Suprapubic skin (tissue), 4 donors: ENCODE measurements at regions not wholly inside any gene's neighbourhood (a gene's known extent, or its start where the extent isn't known, plus 50 kb on each side); places are given as distances from the start of the nearest gene placed in this dataset.

Experiments used
- DNase-seq, 2 donors: peaks; one replicate each; pipeline ENCODE4 v3.0.0-alpha.2; 2019; ENCODE audit warnings: low spot score in 2 of 2
- H3K27ac ChIP-seq: fragments of 200-600 bp; sonication (generic); one replicate; pipeline ENCODE4 v1.5.1; 2019
- H3K27me3 ChIP-seq: fragments of 200-600 bp; sonication (generic); one replicate; pipeline ENCODE4 v1.5.1; 2019
- H3K36me3 ChIP-seq: fragments of 200-600 bp; sonication (generic); one replicate; pipeline ENCODE4 v1.5.1; 2019
- H3K4me1 ChIP-seq: fragments of 200-600 bp; sonication (generic); one replicate; pipeline ENCODE4 v1.5.1; 2019
- H3K4me3 ChIP-seq: fragments of 200-600 bp; sonication (generic); one replicate; pipeline ENCODE4 v1.5.1; 2019; ENCODE audit warnings: mild to moderate bottlenecking
- H3K9me3 ChIP-seq: fragments of 200-600 bp; sonication (generic); one replicate; pipeline ENCODE4 v1.5.1; 2019
- EP300 ChIP-seq: sonication (generic); formaldehyde crosslinking; IDR thresholded peaks from one replicate; pipeline ENCODE4 v1.6.1; 2017; ENCODE audit warnings: antibody characterized with exemption
- POLR2A ChIP-seq, 2 donors: fragments of 450-650 bp; IDR thresholded peaks; one replicate each; pipeline ENCODE4 v1.6.1; 2017; ENCODE audit warnings: antibody characterized with exemption in 2 of 2, mild to moderate bottlenecking in 2 of 2, moderate library complexity in 2 of 2
- POLR2AphosphoS5 ChIP-seq, 3 donors: sonication (generic); formaldehyde crosslinking; IDR thresholded peaks; one replicate each; pipeline ENCODE4 v1.6.1; 2017; ENCODE audit warnings: antibody characterized with exemption in 3 of 3
- WGBS: methylation state at CpG from one replicate; pipeline ENCODE4 v1.1.5; 2018; 5-methylcytosine and 5-hydroxymethylcytosine counted together
- TF ChIP-seq, protein P1 (sequence below), 2 donors: fragments of 200-600 bp in 1 of 2; fragments of 450-650 bp in 1 of 2; sonication (generic) in 1 of 2; IDR thresholded peaks; one replicate each; pipeline ENCODE4 v1.5.1; 2016 to 2019; ENCODE audit warnings: antibody characterized with exemption in 2 of 2, mild to moderate bottlenecking in 1 of 2, moderate library complexity in 1 of 2

DNA sequence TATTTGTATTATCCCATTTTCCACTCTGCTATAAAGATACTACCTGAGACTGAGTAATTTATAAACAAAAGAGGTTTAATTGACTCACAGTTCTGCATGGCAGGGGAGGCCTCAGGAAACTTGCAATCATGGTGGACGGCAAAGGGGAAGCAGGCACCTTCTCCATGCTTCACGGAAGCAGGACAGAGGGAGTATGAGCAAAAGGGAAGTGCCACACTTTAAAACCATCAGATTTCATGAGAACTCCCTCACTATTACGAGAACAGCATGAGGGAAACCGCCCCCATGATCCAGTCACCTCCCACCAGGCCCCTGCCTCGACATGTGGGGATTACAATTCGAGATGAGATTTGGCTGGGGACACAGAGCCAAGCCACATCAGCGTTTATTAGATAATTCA lies 172.8 kb downstream of the NR2F2 start:
- no peak overlapping the region for H3K4me3 ChIP-seq
- no peak for DNase-seq
- WGBS, result 63% methylated on average over 7 of the region's 7 CpGs
- no peaks in the 10 kb centered on the region for H3K9me3 ChIP-seq
- no peaks in the 10 kb centered on the region for H3K4me1 ChIP-seq
- H3K36me3 ChIP-seq, result no peaks in the 10 kb centered on the region
- H3K27me3 ChIP-seq, result no peaks in the 10 kb centered on the region
- no peak overlapping the region for H3K27ac ChIP-seq
- TF ChIP-seq POLR2A (IDR thresholded peaks at IDR 0.05) (no peak), POLR2AphosphoS5 (IDR thresholded peaks at IDR 0.05) (no peak), EP300 (no peak)
- TF ChIP-seq, protein P1, sequence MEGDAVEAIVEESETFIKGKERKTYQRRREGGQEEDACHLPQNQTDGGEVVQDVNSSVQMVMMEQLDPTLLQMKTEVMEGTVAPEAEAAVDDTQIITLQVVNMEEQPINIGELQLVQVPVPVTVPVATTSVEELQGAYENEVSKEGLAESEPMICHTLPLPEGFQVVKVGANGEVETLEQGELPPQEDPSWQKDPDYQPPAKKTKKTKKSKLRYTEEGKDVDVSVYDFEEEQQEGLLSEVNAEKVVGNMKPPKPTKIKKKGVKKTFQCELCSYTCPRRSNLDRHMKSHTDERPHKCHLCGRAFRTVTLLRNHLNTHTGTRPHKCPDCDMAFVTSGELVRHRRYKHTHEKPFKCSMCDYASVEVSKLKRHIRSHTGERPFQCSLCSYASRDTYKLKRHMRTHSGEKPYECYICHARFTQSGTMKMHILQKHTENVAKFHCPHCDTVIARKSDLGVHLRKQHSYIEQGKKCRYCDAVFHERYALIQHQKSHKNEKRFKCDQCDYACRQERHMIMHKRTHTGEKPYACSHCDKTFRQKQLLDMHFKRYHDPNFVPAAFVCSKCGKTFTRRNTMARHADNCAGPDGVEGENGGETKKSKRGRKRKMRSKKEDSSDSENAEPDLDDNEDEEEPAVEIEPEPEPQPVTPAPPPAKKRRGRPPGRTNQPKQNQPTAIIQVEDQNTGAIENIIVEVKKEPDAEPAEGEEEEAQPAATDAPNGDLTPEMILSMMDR (IDR thresholded peaks at IDR 0.05), result no peak

DNA sequence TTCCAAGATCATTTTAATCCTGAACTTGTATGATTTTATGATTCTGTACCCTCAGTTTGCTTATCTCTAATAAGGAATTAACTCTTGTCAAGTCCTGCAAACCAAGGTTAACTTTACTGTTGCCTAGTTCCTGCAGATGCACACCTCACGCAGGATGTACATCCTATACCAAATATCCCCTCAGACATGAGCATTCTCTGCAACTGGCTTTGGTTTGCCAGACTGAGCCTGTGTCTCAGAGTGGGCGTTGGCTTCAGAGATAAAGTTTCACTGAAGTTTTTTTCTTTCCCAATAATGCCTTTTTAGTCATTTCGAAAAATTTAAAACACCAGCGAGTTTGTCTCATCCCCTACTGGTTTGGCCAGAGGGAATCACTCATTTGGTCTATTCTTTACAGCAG lies 173.9 kb downstream of the NR2F2 start:
- TF ChIP-seq EP300 (no peak), POLR2A (IDR thresholded peaks at IDR 0.05) (no peak), POLR2AphosphoS5 (IDR thresholded peaks at IDR 0.05) (no peak)
- TF ChIP-seq, protein P1 (IDR thresholded peaks at IDR 0.05), result no peak
- 59% methylated on average over 4 of the region's 4 CpGs for WGBS

DNA sequence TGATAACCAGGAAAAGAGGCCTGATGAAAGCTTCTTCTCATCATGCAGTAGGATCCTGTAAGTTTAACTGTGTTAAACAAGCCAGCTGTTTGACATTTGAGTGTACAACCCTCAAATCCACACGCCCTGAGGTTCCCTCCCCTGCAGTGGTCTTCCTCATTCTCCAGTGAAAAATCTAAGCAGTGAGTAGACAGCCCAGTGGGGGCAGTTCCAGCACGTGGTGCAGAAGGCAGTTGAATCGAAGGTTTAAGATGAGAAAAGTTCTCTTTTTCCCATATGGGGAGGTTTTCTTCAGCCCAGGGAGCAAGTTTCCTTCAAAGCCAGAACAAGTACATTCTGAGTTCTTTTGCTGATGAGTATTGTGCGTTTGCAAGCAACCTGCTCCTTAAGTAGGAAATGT lies 174.5 kb downstream of the NR2F2 start:
- TF ChIP-seq, protein P1 (IDR thresholded peaks at IDR 0.05), result no peak
- TF ChIP-seq POLR2AphosphoS5 (IDR thresholded peaks at IDR 0.05) (no peak), EP300 (no peak), POLR2A (IDR thresholded peaks at IDR 0.05) (no peak)
- no peaks in the 10 kb centered on the region for H3K27me3 ChIP-seq
- H3K4me1 ChIP-seq, result no peaks in the 10 kb centered on the region
- no peak for DNase-seq
- H3K4me3 ChIP-seq, result no peak overlapping the region
- H3K9me3 ChIP-seq, result no peaks in the 10 kb centered on the region
- H3K36me3 ChIP-seq, result no peaks in the 10 kb centered on the region
- no peak overlapping the region for H3K27ac ChIP-seq
- 74% methylated on average over 4 of the region's 4 CpGs for WGBS

More for the DNA sequence above, 173.9 kb downstream of the NR2F2 start:
- no peak overlapping the region for H3K4me3 ChIP-seq
- H3K36me3 ChIP-seq, result no peaks in the 10 kb centered on the region
- H3K9me3 ChIP-seq, result no peaks in the 10 kb centered on the region
- DNase-seq, result no peak
- no peaks in the 10 kb centered on the region for H3K4me1 ChIP-seq
- H3K27me3 ChIP-seq, result no peaks in the 10 kb centered on the region
- H3K27ac ChIP-seq, result no peak overlapping the region

DNA sequence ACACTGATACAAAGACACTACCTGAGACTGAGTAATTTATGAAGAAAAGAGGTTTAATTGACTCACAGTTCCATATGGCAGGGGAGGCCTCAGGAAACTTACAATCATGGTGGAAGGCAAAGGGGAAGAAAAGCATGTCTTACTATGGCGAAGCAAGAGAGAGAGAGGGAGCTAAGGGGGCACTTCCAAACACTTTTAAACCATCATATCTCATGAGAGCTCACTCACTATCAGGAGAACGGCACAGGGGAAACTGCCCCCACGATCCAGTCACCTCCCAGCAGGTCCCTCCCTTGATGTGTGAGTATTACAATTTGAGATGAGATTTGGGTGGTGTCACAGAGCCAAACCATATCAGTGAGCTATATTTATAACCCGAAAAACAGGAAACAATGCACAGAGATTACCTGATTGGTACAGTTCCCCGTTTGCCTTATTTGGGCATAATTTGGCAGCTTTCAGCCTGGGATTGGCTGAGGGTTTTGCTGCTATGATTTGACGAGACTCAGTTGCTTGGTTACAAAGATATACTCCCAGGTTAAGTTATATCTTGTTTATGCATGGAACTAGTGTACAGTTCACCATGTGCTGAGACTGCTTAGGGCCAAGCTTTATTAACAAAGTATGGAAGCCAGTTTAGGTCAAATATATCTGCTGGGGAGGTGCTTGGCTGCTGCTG lies 184.2 kb downstream of the NR2F2 start:
- Histone ChIP-seq H3K36me3 (no peaks in the 10 kb centered on the region), H3K27me3 (no peaks in the 10 kb centered on the region), H3K4me3 (no peak overlapping the region), H3K4me1 (no peaks in the 10 kb centered on the region), H3K27ac (no peak overlapping the region), H3K9me3 (no peaks in the 10 kb centered on the region)
- WGBS, result 60% methylated on average over 6 of the region's 6 CpGs
- no peak for DNase-seq
- TF ChIP-seq, protein P1 (IDR thresholded peaks at IDR 0.05), result no peak
- no peak for TF ChIP-seq POLR2AphosphoS5 (IDR thresholded peaks at IDR 0.05)
- TF ChIP-seq EP300, result no peak
- no peak for TF ChIP-seq POLR2A (IDR thresholded peaks at IDR 0.05)

DNA sequence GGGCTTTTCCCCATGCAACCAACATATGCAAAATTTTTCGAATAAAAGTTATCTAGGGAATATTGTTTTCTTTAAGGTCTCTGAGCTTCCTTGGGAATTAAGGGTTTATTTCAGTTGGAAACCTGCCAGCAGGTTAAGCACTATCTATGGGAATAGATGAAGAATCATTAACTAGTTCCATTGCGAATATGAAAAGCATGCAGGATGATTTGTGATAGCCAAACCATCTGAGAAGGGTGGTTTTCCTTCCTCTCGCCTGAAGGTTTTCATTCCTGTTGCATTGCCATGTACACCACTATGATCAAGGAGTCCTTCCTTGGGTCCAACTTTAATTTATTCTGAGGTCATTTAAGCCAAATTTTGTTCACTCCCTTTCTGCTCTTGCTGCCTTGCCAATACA lies 184.9 kb downstream of the NR2F2 start:
- no peak overlapping the region for H3K4me3 ChIP-seq
- no peak for DNase-seq
- no peak overlapping the region for H3K27ac ChIP-seq
- H3K36me3 ChIP-seq, result no peaks in the 10 kb centered on the region
- H3K9me3 ChIP-seq, result no peaks in the 10 kb centered on the region
- 39% methylated on average over 3 of the region's 3 CpGs for WGBS
- no peaks in the 10 kb centered on the region for H3K4me1 ChIP-seq
- TF ChIP-seq EP300, result no peak
- no peak for TF ChIP-seq POLR2AphosphoS5 (IDR thresholded peaks at IDR 0.05)
- TF ChIP-seq, protein P1 (IDR thresholded peaks at IDR 0.05), result no peak
- no peak for TF ChIP-seq POLR2A (IDR thresholded peaks at IDR 0.05)
- no peaks in the 10 kb centered on the region for H3K27me3 ChIP-seq
